Stimulated activated CD4-positive, alpha-beta T cell treated with anti-CD3 and anti-CD28 coated beads, Interleukin-4, amount 100 ng/mL, for 4 hours (primary cell): ENCODE measurements at regions not wholly inside any gene's neighbourhood (a gene's known extent, or its start where the extent isn't known, plus 50 kb on each side); places are given as distances from the start of the nearest gene placed in this dataset.
"Not testable (repeated sequence)": the region's sequence is repeated elsewhere in the genome, so short reads cannot be mapped to it uniquely, and the experiment has no call there.

Source experiments
- DNase-seq, 2 experiments: peaks; one replicate each; pipeline ENCODE4 v3.0.0-alpha.2; 2020

- not testable (repeated sequence) for DNase-seq
Observed at GRCh38 chr2:111455016-111456015, 334.6 kb downstream of the BCL2L11 start.

GRCh38 chr2:111457191-111457590 is 336.5 kb downstream of the BCL2L11 start:
- not testable (repeated sequence) for DNase-seq

GRCh38 chr2:111460901-111461300 is 340.2 kb downstream of the BCL2L11 start:
- DNase-seq, result not testable (repeated sequence)

- not testable (repeated sequence) for DNase-seq
Observed at GRCh38 chr2:111461831-111462230, 341.1 kb downstream of the BCL2L11 start.

- not testable (repeated sequence) for DNase-seq
Observed at GRCh38 chr2:111462572-111462971, 341.9 kb downstream of the BCL2L11 start.

GRCh38 chr2:111463238-111463848 is 342.6 kb downstream of the BCL2L11 start:
- not testable (repeated sequence) for DNase-seq

- DNase-seq, result not testable (repeated sequence)
Observed at GRCh38 chr2:111463956-111464355, 343.2 kb downstream of the BCL2L11 start.

GRCh38 chr2:111464367-111464766 is 343.7 kb downstream of the BCL2L11 start:
- DNase-seq, result not testable (repeated sequence)

GRCh38 chr2:111465521-111465920 is 344.8 kb downstream of the BCL2L11 start:
- DNase-seq, result not testable (repeated sequence)

- not testable (repeated sequence) for DNase-seq
Observed at GRCh38 chr2:111466744-111467143, 346.0 kb downstream of the BCL2L11 start.

GRCh38 chr2:111470924-111471323 is 350.2 kb downstream of the BCL2L11 start:
- DNase-seq, result not testable (repeated sequence)

- DNase-seq, result not testable (repeated sequence)
Observed at GRCh38 chr2:111471791-111472530, 351.2 kb downstream of the BCL2L11 start.

GRCh38 chr2:111472844-111473403 is 352.2 kb downstream of the BCL2L11 start:
- DNase-seq, result not testable (repeated sequence)

- not testable (repeated sequence) for DNase-seq
Observed at GRCh38 chr2:111473522-111473921, 352.8 kb downstream of the BCL2L11 start.

- not testable (repeated sequence) for DNase-seq
Observed at GRCh38 chr2:111474198-111474705, 353.5 kb downstream of the BCL2L11 start.

- DNase-seq, result not testable (repeated sequence)
Observed at GRCh38 chr2:111478335-111478734, 357.6 kb downstream of the BCL2L11 start.

- not testable (repeated sequence) for DNase-seq
Observed at GRCh38 chr2:111478871-111479318, 358.2 kb downstream of the BCL2L11 start.

- DNase-seq, result peak in 1 of 2 experiments; percentile 56
Observed at GRCh38 chr2:111480016-111480625, 359.4 kb downstream of the BCL2L11 start.

- not testable (repeated sequence) for DNase-seq
Observed at GRCh38 chr2:111480633-111481032, 359.9 kb downstream of the BCL2L11 start.

- not testable (repeated sequence) for DNase-seq
Observed at GRCh38 chr2:111481219-111481618, 360.5 kb downstream of the BCL2L11 start.

- peak in 1 of 2 experiments; percentile 68 for DNase-seq
Observed at GRCh38 chr2:111482987-111483679, 362.4 kb downstream of the BCL2L11 start.
